Fibroblast of skin of abdomen (primary cell): ENCODE measurements at regions not wholly inside any gene's neighbourhood (a gene's known extent, or its start where the extent isn't known, plus 50 kb on each side); places are given as distances from the start of the nearest gene placed in this dataset.
A peak's percentile ranks its signal among the peaks of the same experiment; 100 is the strongest.

ENCODE experiments used
- DNase-seq: peaks from one replicate; pipeline ENCODE4 v3.0.0-alpha.2; 2013

DNA sequence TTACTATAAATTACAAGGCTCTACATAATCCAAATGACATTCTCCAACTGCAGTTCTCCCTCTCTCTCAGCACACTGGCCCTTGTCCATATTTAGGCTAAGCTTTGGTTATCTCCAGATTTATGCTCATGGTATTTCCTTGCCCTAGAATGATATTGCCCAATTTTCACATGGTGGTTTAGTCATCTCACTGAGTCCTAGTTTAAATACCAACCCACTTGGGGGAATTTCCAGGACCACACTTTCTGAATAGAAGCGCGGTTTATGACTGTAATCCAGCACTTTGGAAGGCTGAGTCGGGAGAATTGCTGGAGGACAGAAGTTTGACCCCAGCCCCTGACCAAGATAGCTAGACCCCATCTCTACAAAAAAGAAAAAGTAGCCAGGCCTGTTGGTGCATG lies 280.1 kb upstream of the MON1B start:
- DNase-seq, result peak; percentile 75

DNA sequence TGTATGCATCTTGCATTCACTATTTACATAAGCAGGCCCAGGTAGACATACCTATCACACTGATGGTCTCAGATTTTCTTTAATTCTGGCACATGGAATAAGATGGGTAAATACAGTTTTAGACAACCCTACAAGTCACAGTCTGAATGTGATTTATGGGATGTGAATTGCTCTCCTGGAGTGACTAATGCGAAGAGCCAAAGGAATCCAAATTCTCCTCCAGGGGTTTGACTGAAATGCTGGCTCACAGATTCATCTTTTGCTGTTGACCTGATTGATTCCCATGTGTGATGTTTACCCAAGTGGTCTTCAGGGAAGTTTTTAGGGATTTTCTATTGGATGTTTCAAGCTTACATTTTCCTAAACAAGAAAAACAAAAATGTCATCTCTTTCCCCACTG lies 277.9 kb upstream of the MON1B start:
- DNase-seq, result peak; percentile 20

DNA sequence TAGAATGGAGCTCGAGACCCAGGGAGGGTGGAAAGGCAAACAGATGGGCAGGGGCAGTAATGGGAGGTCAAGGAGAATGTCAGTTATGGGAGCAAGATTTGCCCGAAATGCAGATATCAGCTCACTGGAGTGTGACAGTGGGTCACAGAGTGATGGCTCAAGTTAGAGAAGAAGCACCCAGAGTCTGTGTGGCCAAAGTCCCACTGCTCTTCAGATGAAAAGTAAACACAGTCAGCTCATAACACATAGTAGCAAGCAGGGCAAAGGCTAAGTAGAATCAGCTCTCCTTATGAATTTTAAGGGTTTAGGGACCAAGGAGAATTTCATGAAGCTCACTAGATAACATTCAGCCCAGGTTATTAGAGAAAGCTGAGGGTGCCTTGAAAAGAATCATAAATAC lies 264.9 kb upstream of the MON1B start:
- DNase-seq, result no peak

DNA sequence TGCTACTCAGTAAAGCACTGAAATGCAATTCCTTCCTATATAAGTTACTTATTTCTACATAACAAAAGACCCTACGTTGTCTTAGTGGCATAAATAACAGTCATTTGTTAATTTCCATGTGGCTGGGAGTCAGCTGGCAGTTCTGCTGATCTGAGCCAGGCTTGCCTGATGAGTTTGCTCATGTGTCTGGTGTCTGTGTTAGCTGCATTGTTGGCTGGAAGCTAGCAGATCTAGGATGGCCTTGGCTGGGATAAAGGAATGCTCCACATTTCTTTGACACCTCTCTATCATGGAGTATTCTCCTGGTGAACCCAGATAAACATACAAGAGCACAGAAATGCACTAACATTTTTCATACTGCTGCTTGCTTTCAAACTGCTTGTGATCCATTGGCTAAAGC lies 264.4 kb upstream of the MON1B start:
- DNase-seq, result no peak

DNA sequence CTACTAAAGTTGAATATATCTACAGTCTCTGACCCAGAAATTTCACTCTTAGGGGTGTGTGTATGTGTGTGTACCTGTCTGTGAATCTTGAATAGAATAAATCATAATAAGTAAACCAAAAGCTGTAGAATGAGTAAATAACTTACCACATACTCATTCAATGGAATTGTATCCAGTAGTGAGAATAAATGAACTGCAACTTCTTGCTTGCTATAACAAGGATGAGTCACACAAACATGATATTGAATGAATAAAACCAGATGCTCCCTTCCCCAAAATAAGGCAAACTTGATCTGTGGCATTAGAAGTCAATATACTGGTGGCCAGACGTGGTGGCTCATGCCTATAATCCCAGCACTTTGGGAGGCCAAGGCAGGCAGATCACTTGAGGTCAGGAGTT lies 259.8 kb upstream of the MON1B start:
- peak; percentile 58 for DNase-seq

DNA sequence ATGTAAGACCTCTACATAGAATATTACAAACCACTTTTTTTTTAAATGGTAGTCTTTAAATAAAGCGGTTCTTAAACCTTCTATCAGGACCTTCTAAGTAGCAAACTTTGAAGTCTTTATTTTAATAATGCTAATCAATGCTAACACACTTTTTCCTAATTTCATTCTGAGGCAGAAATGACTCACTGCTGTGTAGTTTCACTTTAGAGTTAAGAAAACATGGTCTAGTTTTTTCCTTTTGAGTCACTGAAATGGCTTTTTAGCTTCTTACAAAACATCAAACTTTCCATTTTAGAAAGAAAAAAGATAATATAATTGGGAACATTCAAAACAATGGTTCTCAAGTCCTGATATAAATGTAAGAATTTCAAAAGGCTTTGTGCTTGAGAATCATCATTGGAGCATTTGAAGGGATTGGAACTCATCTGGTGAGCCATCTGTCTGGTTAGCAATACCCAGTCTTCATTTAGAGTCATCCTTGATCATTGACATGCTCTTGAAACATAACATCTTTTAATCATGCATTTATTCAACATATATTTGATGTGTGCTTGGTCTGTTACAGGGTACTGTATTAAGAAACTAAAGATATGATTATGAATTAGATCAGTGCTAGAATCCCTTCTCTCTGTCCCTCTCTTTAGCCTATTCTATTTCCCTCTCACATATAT lies 258.3 kb upstream of the MON1B start:
- DNase-seq, result peak; percentile 18

DNA sequence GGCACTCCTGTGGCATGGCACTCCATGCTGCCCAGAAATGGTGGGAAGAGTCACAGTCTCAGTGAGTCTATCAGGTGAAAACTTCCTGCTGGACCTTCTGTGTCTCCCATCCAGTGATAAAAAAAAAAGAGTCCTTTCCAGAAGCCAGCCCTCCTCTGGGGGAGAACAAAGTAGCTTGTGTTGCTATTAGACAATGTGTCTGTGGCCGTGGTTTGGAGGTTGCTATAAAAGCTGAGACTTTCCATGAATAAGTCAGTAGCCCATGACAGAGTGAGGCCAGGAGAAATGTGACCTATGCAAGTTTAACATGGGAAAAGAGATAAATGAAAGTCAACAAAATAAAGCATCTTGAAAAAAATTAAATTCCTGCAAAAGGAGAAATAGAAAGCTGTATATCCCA lies 250.7 kb upstream of the MON1B start:
- no peak for DNase-seq

DNA sequence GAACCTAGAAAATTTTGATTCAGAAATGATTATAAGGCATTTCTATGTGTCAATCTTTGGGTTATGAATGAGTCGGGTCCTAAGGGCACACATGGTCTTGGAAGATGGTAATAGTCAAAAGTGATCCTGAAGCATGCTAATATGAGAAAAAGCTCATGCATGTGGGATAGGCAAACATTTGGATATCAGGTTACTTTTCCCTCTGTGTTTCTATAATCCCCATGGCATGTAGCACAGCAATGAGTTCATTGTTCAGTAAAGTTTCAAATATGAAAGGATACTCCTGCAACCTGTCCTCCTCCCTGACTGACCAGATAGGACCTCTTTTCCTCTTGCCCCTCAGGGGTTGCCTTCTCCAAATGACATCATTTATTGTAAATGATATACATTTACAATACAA lies 249.9 kb upstream of the MON1B start:
- no peak for DNase-seq

DNA sequence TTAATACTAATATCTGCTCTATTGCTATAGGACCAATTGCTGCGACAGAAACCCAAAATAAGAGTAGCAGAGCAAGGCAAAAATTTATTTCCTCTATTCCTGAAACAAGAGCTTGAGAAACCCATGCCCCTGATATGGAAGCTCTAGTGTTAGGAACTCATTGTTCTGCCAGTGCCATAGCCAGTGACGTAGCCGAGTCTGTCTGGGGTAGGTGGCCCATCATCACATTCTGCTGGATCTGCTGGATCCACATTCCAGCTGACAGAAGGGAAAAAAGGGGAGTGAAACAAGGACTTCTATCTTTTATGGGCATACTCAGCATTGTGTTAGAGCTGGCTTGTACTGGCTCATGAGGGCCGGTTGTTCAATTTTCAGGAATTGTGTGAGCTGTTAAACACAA lies 248.9 kb upstream of the MON1B start:
- no peak for DNase-seq

DNA sequence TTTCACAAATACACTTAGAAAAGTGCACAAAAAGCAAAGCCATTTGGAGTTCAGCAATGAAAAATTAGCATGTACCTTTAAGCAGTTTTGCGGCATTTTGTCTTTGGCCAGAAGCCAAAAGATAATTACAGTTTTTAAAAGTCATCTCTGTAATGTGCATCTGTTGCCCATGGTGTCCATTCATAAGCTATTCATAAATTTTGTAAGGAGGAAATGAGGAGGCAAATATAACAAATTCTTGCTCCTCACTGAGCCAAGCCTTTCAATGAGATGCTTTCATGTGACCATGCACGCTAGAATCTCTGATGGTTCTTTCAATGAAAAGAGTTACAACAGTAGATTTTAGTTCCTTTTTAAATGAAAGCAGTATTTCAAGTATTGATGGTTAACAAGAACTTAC lies 247.1 kb upstream of the MON1B start:
- no peak for DNase-seq

DNA sequence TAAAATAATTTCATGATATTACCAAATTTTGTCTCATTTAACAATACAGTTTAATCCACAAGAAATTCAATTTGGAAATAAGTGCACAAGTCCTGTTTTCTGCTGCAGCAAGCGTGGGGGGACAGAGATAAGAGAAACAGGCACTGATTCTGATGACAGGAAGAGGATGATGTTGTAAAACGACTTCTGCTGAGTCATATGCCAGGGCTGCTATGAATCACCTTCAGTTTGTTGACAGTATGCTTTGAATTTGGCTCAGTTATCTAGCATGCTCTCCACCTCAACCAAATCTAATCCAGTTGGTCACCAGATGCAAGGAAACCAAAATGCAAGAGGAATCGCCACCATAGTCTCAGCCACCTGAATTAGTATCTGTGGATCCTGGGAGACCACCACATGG lies 244.1 kb upstream of the MON1B start:
- peak; percentile 78 for DNase-seq

DNA sequence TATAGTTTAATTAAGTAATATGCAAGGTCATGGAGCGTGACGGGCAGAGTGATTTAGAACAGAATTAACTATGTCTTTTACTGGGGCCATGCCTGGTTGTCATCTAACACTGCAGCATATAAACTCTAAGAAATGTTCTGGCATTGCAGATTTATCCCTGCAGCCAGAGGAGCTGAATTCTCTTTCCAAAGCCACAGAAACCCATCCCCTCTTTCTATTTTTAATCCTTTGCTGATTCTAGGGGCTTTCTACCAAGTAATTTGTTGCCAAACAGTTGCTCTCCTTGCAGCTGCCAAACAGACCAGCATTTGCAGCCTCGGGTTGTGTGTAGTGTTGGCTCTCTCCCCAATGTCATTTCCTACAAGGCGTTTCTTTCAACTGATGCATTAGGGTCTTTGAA lies 243.2 kb upstream of the MON1B start:
- peak; percentile 33 for DNase-seq

DNA sequence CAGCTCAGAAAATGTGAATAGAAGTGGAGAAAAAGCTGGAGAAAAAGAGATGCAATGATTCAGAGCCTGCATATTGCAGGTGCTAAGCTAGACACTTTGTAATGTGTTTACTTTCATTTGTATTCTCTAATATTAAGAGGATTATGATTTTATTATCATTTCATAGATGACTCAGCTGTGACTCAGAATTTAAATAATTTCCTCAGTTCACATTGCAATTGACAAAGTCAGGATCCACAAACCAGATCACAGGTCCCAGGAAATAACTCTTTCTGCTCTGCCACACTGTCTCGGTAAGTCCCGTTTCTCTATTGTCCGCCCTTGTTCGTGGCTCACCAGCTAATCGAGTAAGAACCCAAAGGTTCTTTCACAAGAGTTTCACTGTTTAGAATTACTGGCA lies 235.4 kb upstream of the MON1B start:
- DNase-seq, result no peak

DNA sequence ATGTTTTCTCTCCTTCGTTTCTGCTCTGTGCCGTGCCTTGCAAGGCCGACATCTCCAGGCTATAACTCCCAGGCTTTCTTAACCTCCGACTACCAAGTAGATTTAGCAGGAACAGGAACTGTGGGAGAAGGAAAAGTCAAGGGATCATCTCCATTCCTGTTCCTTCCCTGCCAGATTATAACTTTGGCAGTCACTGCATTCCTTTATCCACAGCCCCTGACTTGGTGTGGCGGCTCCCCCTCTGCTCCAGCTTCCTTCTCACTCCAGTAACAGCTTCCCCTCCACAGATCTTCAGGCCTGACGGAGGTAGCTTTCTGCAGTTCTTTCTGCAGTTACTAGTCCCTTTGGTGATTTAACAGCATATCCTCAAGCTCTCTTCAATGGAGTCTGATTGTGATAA lies 234.6 kb upstream of the MON1B start:
- no peak for DNase-seq

DNA sequence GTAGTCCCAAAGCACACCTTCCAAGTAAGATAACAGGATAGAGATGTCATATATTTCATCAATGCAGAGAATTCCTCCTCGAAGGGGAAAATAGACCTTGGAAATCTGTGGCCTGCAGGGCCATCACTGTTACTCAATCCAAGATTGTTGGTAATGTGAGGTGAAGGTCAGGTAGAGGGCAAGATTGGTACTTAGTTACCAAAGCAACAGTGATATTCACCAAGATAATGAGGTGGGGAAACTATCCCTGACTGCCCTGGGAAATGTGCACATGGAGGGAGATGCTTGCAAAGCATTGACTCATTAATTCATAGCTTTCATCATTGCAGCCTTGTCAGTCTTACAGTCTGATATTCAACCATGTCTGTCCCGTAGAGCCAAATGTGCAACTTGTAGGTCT lies 234.1 kb upstream of the MON1B start:
- DNase-seq, result no peak

DNA sequence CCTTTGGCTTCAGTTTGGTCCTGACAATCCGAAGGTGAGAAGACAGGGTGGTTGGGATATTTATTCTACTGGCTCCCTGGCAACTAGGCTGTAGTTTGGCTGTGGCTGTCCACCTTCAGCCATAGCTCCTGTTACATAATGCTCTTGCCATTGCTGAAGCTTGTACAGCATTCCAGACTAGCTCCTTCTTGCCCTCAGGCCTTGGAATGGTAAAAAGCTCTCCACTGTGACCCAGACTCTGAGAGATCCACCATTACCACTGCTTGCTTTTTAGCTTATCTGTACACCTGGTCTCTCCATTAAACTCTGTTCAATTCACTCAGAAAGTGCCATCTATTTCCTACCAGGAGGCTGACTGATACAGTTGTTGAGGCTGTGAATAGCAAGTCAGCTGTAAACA lies 231.8 kb upstream of the MON1B start:
- no peak for DNase-seq

DNA sequence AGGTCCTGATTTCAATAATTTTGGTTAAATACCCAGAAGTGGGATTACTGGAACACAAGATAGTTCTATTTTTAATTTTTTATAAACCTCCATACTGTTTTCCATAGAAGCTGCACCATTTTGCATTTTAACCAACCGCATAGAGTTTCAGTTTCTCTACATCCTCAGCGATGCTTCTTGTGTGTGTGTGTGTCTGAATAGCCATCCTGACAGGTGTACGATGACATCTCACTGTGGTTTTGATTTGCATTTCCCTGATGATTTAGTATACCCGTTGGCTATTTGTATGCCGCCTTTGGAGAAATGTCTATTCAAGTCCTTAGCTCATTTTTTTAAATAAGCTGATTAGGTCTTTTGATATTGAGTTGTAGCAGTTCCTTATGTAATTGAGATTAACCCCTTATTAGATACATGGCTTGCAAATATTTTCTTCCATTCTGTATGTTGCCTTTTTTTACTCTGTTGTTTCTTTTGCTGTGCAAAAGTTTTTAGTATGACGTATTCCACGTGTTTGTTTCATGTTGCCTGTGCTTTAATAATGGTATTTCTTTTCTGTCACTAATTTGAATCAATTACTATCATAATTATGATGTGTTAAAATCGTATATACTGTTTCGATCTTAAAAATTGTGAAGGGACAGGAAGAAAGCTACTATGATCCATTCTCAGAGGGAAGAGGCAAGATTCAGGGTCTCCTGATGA lies 227.2 kb upstream of the MON1B start:
- DNase-seq, result no peak

DNA sequence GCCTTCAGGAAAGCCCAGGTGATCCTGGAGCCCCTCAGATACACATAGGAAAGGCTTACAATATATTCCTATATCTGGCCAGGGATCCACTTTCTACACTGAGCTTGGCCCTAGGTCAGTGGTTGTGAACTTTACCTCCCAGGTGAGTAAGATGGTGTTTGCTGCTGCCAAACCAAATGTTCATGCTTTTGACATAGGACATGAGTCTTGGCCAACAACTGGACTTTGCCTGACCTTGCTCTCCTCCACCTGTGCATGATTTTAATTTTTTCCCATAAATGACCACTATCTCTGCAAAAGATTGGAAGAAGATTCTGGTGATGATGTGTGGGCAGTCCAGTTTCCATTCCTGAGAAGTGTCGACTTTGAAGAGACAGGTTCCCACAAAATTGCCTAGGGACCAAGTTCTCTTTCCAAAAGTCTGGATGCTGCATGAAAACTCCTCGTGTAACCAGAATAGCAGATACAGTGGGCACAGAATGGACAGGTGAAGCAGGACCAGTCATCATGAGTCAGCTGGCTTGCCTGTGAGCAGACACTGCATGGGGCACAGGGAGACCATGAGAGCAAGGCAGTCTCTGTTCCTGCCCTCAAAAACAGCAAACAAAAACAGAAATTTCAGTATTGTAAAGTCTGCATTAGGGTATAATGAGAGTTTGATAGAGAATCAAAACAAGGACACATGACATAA lies 226.4 kb upstream of the MON1B start:
- no peak for DNase-seq

DNA sequence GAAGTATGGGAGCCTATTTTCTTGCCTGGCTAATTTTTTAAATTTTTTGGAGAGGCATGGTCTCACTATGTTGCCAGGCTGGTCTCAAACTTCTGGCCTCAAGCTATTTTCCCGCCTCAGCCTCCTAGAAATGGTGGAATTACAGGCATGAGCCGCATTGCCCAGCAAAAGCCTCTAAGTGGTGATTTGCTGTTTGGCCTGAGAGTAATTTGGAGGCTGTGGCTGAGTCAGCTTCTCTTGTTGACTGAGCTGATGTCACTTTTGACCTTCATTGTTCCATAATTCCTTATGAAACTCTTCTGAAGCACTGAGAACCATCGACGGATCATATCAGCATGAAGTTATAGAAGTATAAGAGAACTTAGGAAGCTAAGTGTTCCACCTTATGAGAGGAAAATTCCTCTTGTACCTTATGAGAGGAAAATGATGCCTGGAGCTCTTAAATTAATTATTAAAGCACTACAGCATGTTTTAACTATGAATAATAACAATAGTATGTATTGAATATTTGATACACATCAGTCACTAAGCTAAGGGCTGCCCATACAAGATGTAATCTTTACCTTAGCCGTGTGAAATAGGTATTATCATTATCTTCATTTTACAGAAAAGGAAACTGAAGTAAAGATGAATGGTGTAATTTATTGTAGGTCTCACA lies 220.8 kb upstream of the MON1B start:
- DNase-seq, result no peak

DNA sequence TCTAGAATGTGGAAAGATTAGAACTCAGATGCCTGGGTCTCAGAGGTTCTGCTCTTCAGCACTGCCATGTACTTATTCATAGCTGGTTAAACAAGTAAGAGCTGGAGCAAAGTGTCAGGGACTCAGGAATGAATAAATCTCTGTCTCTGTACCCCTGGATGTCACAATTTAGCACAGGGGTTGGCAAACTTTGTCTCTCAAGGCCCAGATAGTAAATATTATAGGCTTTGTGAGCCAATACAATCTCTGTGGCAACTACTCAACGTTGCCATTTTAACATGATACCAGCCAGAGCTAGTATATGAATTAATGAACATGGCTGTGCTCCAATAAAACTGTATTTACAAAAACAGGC lies 220.3 kb upstream of the MON1B start:
- no peak for DNase-seq

DNA sequence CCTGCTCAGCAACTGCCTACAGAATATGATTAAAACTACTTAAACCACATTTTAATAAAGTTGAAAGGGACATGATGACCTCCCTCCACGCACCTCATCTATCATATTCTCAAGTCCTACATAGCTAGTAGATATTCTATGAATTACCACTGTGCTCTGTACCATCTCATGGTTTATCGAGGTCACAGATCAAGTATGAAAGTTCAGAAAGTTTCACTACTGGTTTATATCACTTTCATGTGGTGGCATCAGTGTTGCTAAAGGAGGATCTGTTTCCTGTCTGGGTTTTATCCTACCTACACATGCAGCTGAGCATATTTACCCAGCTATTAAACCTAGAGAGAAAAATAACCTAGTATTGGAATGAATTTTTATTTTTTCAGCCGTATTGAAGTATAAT lies 214.9 kb upstream of the MON1B start:
- no peak for DNase-seq

DNA sequence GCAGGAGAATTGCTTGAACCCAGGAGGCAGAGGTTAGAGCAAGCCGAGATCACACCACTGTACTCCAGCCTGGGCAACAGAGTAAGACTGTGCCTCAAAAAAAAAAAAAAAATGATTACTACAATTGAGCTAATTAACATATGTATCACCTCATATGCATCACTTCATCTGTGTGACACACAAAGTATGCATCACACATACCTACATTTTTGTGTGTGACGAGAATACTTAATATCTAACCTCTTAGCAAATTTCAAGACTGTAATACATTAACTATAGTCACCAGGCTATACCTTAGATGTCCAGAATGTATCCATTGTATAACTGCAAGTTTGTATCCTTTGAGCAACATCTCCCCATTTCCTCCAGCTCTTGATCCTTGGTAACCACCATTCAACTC lies 214.2 kb upstream of the MON1B start:
- DNase-seq, result no peak

DNA sequence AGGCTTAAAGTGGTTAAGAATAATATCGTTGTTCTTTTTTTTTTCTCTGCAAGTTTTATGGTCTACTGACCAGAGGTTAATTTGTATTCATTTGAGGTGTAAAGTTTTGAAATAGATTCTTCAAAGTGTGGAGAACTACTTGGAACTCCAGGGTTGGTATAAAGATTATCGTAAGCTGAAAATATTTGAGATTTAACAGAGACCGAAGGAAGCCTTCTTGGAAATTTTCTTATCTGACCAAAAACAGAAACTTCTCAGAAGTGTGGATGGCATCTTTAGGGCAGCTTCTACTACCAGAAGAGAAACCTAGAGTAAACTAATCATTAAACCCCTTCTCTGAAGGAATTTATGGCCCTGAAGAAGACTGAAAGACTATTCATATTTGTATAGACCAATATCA lies 206.8 kb upstream of the MON1B start:
- DNase-seq, result no peak
